AG10803 (cell line): ENCODE measurements at regions not wholly inside any gene's neighbourhood (a gene's known extent, or its start where the extent isn't known, plus 50 kb on each side); places are given as distances from the start of the nearest gene placed in this dataset.

Experiments used
- DNase-seq: peaks from one replicate; pipeline ENCODE4 v3.0.0; 2010; ENCODE audit warnings: low read depth
- H3K4me3 ChIP-seq: 2 replicates; pipeline ENCODE4 v1.5.1; 2011; ENCODE audit warnings: mild to moderate bottlenecking, low read length, control low read depth
- CTCF ChIP-seq: conservative IDR thresholded peaks from 2 replicates; pipeline ENCODE4 v1.5.1; 2011; ENCODE audit warnings: mild to moderate bottlenecking, low read length, control low read depth, inconsistent platforms

GRCh38 chr6:44527181-44527580 is 139.7 kb downstream of the CDC5L start:
- peak; percentile 36 for DNase-seq
- TF ChIP-seq CTCF = no peak
- H3K4me3 ChIP-seq = no peak overlapping the region

- TF ChIP-seq CTCF = no peak
- H3K4me3 ChIP-seq = no peak overlapping the region
- DNase-seq = no peak
These were observed 140.3 kb downstream of the CDC5L start for GRCh38 chr6:44527583-44528369.

- H3K4me3 ChIP-seq = no peak overlapping the region
- TF ChIP-seq CTCF = no peak
- DNase-seq = no peak
These were observed 140.8 kb downstream of the CDC5L start for GRCh38 chr6:44528370-44528644.

- H3K4me3 ChIP-seq = no peak overlapping the region
- DNase-seq = no peak
- no peak for TF ChIP-seq CTCF
These were observed 141.2 kb downstream of the CDC5L start for GRCh38 chr6:44528716-44529115.

GRCh38 chr6:44529146-44529905 is 141.8 kb downstream of the CDC5L start:
- H3K4me3 ChIP-seq = no peak overlapping the region
- no peak for DNase-seq
- no peak for TF ChIP-seq CTCF

GRCh38 chr6:44530209-44530909 is 142.9 kb downstream of the CDC5L start:
- no peak for DNase-seq
- no peak for TF ChIP-seq CTCF
- H3K4me3 ChIP-seq = no peak overlapping the region
